ENCODE measurements at regions not wholly inside any gene's neighbourhood (a gene's known extent, or its start where the extent isn't known, plus 50 kb on each side); places are given as distances from the start of the nearest gene placed in this dataset.

GRCh38 chr3:17825298-17825697 lies 82.9 kb upstream of the TBC1D5 start:
- TF ChIP-seq CTCF (IDR thresholded peaks at IDR 0.05) (no peak), TAF1 (IDR thresholded peaks at IDR 0.05; ENCODE audit: borderline replicate concordance, low read depth, low read length) (no peak), PBX3 (IDR thresholded peaks at IDR 0.05) (no peak), IRF3 (IDR thresholded peaks at IDR 0.05; ENCODE audit: low read depth, low read length) (no peak), EP300 (IDR thresholded peaks at IDR 0.05; ENCODE audit: borderline replicate concordance in 1 of 2, low read depth in 1 of 2, low read length in 1 of 2) (no peak), FOSL2 (IDR thresholded peaks at IDR 0.05; ENCODE audit: borderline replicate concordance, low read depth) (no peak), USF2 (IDR thresholded peaks at IDR 0.05; ENCODE audit: borderline replicate concordance, low read depth, low read length) (no peak), GABPA (IDR thresholded peaks at IDR 0.05; ENCODE audit: low read depth) (no peak), USF1 (IDR thresholded peaks at IDR 0.05; ENCODE audit: borderline replicate concordance, low read depth) (no peak), SMC3 (IDR thresholded peaks at IDR 0.05; ENCODE audit: low read depth, low read length) (no peak), RAD21 (IDR thresholded peaks at IDR 0.05; ENCODE audit: low read length) (no peak), REST (IDR thresholded peaks at IDR 0.05; ENCODE audit: low read depth, low read length) (no peak), NFIC (IDR thresholded peaks at IDR 0.05; ENCODE audit: borderline replicate concordance) (no peak)

Data from SK-N-SH (cell line).